H9 (cell line): ENCODE measurements at regions not wholly inside any gene's neighbourhood (a gene's known extent, or its start where the extent isn't known, plus 50 kb on each side); places are given as distances from the start of the nearest gene placed in this dataset.

Experiments
- DNase-seq: peaks from one replicate; pipeline ENCODE4 v3.0.0-alpha.2; 2017
- H2AFZ ChIP-seq: one replicate; pipeline ENCODE4 v1.6.1; 2013; ENCODE audit warnings: mild to moderate bottlenecking, low read length, control low read depth, moderate library complexity
- H2AK5ac ChIP-seq: 2 replicates; pipeline ENCODE4 v1.6.1; 2013; ENCODE audit warnings: low read length, control low read depth, mixed read lengths; ENCODE audit not compliant: insufficient read length
- H2BK120ac ChIP-seq: one replicate; pipeline ENCODE4 v1.6.1; 2013; ENCODE audit warnings: low read depth, mild to moderate bottlenecking, low read length, control low read depth, inconsistent platforms; ENCODE audit not compliant: poor library complexity, severe bottlenecking
- H2BK12ac ChIP-seq: 2 replicates; pipeline ENCODE4 v1.6.1; 2013; ENCODE audit warnings: low read length, control low read depth, mixed read lengths, low read depth; ENCODE audit not compliant: insufficient read length
- H2BK15ac ChIP-seq: 2 replicates; pipeline ENCODE4 v1.6.1; 2013; ENCODE audit warnings: low read depth, low read length, control low read depth
- H2BK20ac ChIP-seq: one replicate; pipeline ENCODE4 v1.6.1; 2013; ENCODE audit warnings: low read depth, mild to moderate bottlenecking, low read length, control low read depth, inconsistent platforms; ENCODE audit not compliant: poor library complexity, severe bottlenecking
- H2BK5ac ChIP-seq: 2 replicates; pipeline ENCODE4 v1.6.1; 2013; ENCODE audit warnings: low read length, control low read depth, mixed read lengths; ENCODE audit not compliant: insufficient read length
- H3K14ac ChIP-seq: 2 replicates; pipeline ENCODE4 v1.6.1; 2013; ENCODE audit warnings: low read length, control low read depth; ENCODE audit not compliant: insufficient read depth
- H3K18ac ChIP-seq: 2 replicates; pipeline ENCODE4 v1.6.1; 2013; ENCODE audit warnings: low read depth, mild to moderate bottlenecking, mixed read lengths, low read length, control low read depth; ENCODE audit not compliant: insufficient read length
- H3K23ac ChIP-seq: 2 replicates; pipeline ENCODE4 v1.6.1; 2013; ENCODE audit warnings: low read length, control low read depth, mixed read lengths, low read depth; ENCODE audit not compliant: insufficient read length
- H3K23me2 ChIP-seq: 2 replicates; pipeline ENCODE4 v1.6.1; 2013; ENCODE audit warnings: low read depth, mild to moderate bottlenecking, mixed read lengths, low read length, control low read depth; ENCODE audit not compliant: insufficient read length, poor library complexity, severe bottlenecking
- H3K27ac ChIP-seq: 2 replicates; pipeline ENCODE4 v1.5.1; 2013; ENCODE audit warnings: low read length, control low read depth, mixed read lengths, low read depth; ENCODE audit not compliant: insufficient read length
- H3K27me3 ChIP-seq: 2 replicates; pipeline ENCODE4 v1.6.1; 2013; ENCODE audit warnings: low read length, control low read depth, inconsistent platforms; ENCODE audit not compliant: insufficient read depth
- H3K4ac ChIP-seq: 2 replicates; pipeline ENCODE4 v1.6.1; 2013; ENCODE audit warnings: low read depth, mild to moderate bottlenecking, control low read depth, inconsistent platforms, low read length, moderate library complexity
- H3K4me1 ChIP-seq: 2 replicates; pipeline ENCODE4 v1.6.1; 2013; ENCODE audit warnings: low read length, control low read depth, inconsistent platforms; ENCODE audit not compliant: insufficient read depth
- H3K4me2 ChIP-seq: 2 replicates; pipeline ENCODE4 v1.6.1; 2013; ENCODE audit warnings: low read length, control low read depth, mixed read lengths; ENCODE audit not compliant: insufficient read length, insufficient read depth
- H3K56ac ChIP-seq: 2 replicates; pipeline ENCODE4 v1.6.1; 2013; ENCODE audit warnings: low read depth, mild to moderate bottlenecking, mixed read lengths, low read length, control low read depth; ENCODE audit not compliant: insufficient read length
- H3K79me1 ChIP-seq: 2 replicates; pipeline ENCODE4 v1.6.1; 2013; ENCODE audit warnings: low read depth, mild to moderate bottlenecking, moderate library complexity, low read length, control low read depth, inconsistent platforms; ENCODE audit not compliant: insufficient read depth, poor library complexity, severe bottlenecking
- H3K79me2 ChIP-seq: 2 replicates; pipeline ENCODE4 v1.6.1; 2013; ENCODE audit warnings: low read length, control low read depth, inconsistent platforms; ENCODE audit not compliant: insufficient read depth
- H3K9ac ChIP-seq: 2 replicates; pipeline ENCODE4 v1.6.1; 2013; ENCODE audit warnings: low read length, control low read depth, mixed read lengths; ENCODE audit not compliant: insufficient read length; ENCODE audit errors: extremely low read depth
- H3K9me3 ChIP-seq: one replicate; pipeline ENCODE4 v1.6.1; 2013; ENCODE audit warnings: low read depth, low read length, inconsistent platforms; ENCODE audit not compliant: control insufficient read depth
- H3T11ph ChIP-seq: one replicate; pipeline ENCODE4 v1.6.1; 2013; ENCODE audit warnings: mild to moderate bottlenecking, low read length, control low read depth, inconsistent platforms
- H4K20me1 ChIP-seq: one replicate; pipeline ENCODE4 v1.6.1; 2013; ENCODE audit not compliant: control insufficient read depth, insufficient read length, insufficient read depth
- H4K5ac ChIP-seq: 2 replicates; pipeline ENCODE4 v1.6.1; 2013; ENCODE audit warnings: low read depth, mild to moderate bottlenecking, mixed read lengths, low read length, control low read depth; ENCODE audit not compliant: insufficient read length
- H4K8ac ChIP-seq: replicated peaks from 2 replicates; pipeline ENCODE4 v1.6.1; 2013; ENCODE audit warnings: low read length, control low read depth, mixed read lengths, low read depth; ENCODE audit not compliant: insufficient read length
- H4K91ac ChIP-seq: 2 replicates; pipeline ENCODE4 v1.6.1; 2013; ENCODE audit warnings: low read depth, mild to moderate bottlenecking, moderate library complexity, mixed read lengths, low read length, control low read depth; ENCODE audit not compliant: insufficient read length
- H3K27ac Mint-ChIP-seq, 3 experiments: 2 replicates in 2 of 3; 3 replicates in 1 of 3; pipeline ENCODE4 v1.8.0; 2020 to 2021; ENCODE audit warnings: mixed read lengths in 3 of 3, mild to moderate bottlenecking in 1 of 3, moderate library complexity in 1 of 3
- H3K27me3 Mint-ChIP-seq: 2 replicates; pipeline ENCODE4 v1.8.0; 2021; ENCODE audit warnings: low read depth, mild to moderate bottlenecking, moderate library complexity, mixed read lengths
- H3K36me3 Mint-ChIP-seq, 3 experiments: 2 replicates in 2 of 3; 3 replicates in 1 of 3; pipeline ENCODE4 v1.8.0; 2020 to 2021; ENCODE audit warnings: low read depth in 3 of 3, mixed read lengths in 3 of 3; ENCODE audit not compliant: insufficient read depth in 1 of 3
- H3K4me1 Mint-ChIP-seq, 2 experiments: 2 replicates each; pipeline ENCODE4 v1.8.0; 2020; ENCODE audit warnings: mixed read lengths in 2 of 2
- H3K4me3 Mint-ChIP-seq, 2 experiments: 2 replicates in 1 of 2; 3 replicates in 1 of 2; pipeline ENCODE4 v1.8.0; 2020 to 2021; ENCODE audit warnings: mild to moderate bottlenecking in 2 of 2, mixed read lengths in 2 of 2, moderate library complexity in 1 of 2
- H3K9me3 Mint-ChIP-seq, 2 experiments: 2 replicates in 1 of 2; 3 replicates in 1 of 2; pipeline ENCODE4 v1.8.0; 2020; ENCODE audit warnings: mild to moderate bottlenecking in 2 of 2, mixed read lengths in 2 of 2, moderate library complexity in 1 of 2
- CTCF ChIP-seq: fragments of 200-600 bp; sonication (generic); conservative IDR thresholded peaks from 3 replicates; pipeline ENCODE4 v1.8.0; 2021; ENCODE audit warnings: antibody characterized with exemption, mild to moderate bottlenecking
- WGBS: extraction: QIAGEN DNeasy Blood & Tissue Kit; methylation state at CpG from one replicate; pipeline ENCODE4 v1.1.7; 2013; ENCODE audit warnings: missing lambda C conversion rate, low lambda C conversion rate, mixed read lengths; ENCODE audit not compliant: insufficient read length; ENCODE audit errors: extremely low coverage; 5-methylcytosine and 5-hydroxymethylcytosine counted together

GRCh38 chr5:71836559-71837112 lies 117.6 kb downstream of the CARTPT start:
- H2AK5ac ChIP-seq: no peak overlapping the region
- H2BK120ac ChIP-seq: no peak overlapping the region
- no peak overlapping the region for H4K8ac ChIP-seq
- H3K4me2 ChIP-seq: no peak overlapping the region
- H2BK12ac ChIP-seq: no peak overlapping the region
- peaks cover 0 to 3% of the 10 kb centered on the region in 2 experiments; a peak in 2 of 5 replicates for H3K9me3 Mint-ChIP-seq
- no peak overlapping the region for H3K14ac ChIP-seq
- H3T11ph ChIP-seq: no peak overlapping the region
- H4K20me1 ChIP-seq: no peaks in the 10 kb centered on the region
- TF ChIP-seq CTCF: no peak
- no peak overlapping the region for H3K18ac ChIP-seq
- H4K91ac ChIP-seq: no peak overlapping the region
- no peak for DNase-seq
- no peak overlapping the region for H3K23ac ChIP-seq
- peaks cover 0 to under 1% (median 0%) of the 10 kb centered on the region in 3 experiments; a peak in 1 of 7 replicates for H3K36me3 Mint-ChIP-seq
- H3K27me3 Mint-ChIP-seq: no peaks in the 10 kb centered on the region; the same call in none of the 2 replicates
- no peaks in the 10 kb centered on the region for H3K9me3 ChIP-seq
- no peaks in the 10 kb centered on the region for H3K27me3 ChIP-seq
- H3K4me1 ChIP-seq: no peaks in the 10 kb centered on the region
- no peak overlapping the region for H3K27ac ChIP-seq
- H3K4ac ChIP-seq: no peak overlapping the region
- H3K27ac Mint-ChIP-seq: no peak overlapping the region
- no peak overlapping the region for H2BK20ac ChIP-seq
- peaks cover 3 to 4% of the 10 kb centered on the region in 2 experiments for H3K4me1 Mint-ChIP-seq
- H2BK15ac ChIP-seq: no peak overlapping the region
- H3K79me2 ChIP-seq: no peaks in the 10 kb centered on the region
- H4K5ac ChIP-seq: no peak overlapping the region
- no peak overlapping the region for H2BK5ac ChIP-seq
- H2AFZ ChIP-seq: no peak overlapping the region
- no peaks in the 10 kb centered on the region for H3K23me2 ChIP-seq
- no peak overlapping the region for H3K56ac ChIP-seq
- H3K79me1 ChIP-seq: no peaks in the 10 kb centered on the region
- no peak overlapping the region for H3K4me3 Mint-ChIP-seq
- WGBS: no CpG with 5 or more reads among the region's 5 CpGs
- no peak overlapping the region for H3K9ac ChIP-seq
